ENCODE measurements at regions not wholly inside any gene's neighbourhood (a gene's known extent, or its start where the extent isn't known, plus 50 kb on each side); places are given as distances from the start of the nearest gene placed in this dataset.

DNA sequence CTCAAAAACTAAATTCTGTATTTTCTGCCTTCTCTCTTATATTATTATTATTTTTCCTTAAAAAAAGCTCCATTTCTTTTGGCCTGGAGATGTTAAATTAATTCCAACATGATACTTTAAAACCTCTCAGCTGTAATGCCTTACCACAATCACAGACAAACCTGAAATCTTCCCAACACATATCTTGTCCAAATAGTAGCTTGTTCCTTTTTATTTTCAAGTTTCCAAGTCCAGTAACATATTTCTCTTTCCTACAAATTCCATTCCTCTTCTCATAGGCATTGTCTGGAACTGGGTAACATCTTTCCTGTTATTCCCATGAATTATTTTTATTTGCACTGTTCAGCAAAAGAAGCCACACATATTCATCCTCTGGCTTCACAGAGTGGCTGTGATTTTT lies 137.0 kb downstream of the SLITRK6 start:
- DNase-seq = no peak

DNA sequence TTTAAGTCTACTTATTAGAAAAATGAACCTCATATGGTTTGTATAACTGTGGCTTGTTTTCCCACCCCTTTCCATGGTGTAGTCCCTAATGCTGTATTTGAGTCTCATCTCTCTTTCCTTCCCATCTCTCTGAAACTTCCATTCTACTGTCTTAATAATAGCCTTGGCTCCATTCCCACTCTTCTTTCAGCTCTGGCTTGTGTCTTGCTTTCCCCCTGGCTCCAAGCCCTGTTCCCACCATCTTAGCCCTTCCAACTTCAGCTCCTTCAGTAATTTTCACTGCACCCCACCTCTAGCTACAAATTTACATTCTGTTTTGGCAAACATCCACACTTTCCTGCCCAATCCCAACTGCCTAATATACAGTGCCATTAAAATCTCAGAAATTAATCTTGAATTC lies 137.5 kb downstream of the SLITRK6 start:
- DNase-seq = no peak

DNA sequence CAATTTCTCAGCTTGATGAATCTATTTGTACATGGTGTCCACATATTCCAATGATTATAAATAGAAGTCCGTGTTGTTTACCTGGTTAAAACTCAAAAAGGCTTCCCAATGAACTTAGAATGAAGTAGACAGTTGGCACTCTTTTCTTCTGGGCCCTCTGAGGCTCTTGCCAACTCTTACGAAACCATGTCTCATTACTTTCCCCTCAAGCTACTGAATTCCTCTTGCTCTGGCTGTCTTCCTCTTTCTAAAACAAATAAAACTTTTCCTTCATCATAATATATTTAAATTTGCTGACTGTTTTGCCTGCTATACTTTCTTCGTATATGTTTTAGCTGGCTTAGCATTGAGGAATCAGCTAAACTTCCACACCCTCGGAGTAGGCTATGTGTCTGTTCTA lies 139.7 kb downstream of the SLITRK6 start:
- DNase-seq = no peak

DNA sequence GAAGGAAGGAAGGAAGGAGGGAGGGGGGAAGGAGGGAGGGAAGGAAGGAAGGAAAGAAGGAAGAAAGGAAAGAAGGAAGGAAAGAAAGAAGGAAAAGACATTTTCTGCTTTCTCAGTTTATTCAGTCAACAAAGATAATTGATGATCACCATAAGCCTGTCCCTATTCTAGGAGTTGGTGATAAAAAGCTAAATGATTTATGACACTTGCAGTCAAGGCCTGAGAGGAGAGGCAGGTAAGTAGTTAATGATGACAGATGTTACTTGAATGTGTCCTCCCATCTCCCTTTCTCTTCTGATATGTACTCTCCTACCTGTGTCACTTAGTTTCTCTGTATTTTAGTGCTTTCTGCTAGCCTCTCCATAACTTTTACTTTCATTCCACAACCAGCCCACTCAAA lies 141.3 kb downstream of the SLITRK6 start:
- peak; percentile 30 to 35 for DNase-seq

DNA sequence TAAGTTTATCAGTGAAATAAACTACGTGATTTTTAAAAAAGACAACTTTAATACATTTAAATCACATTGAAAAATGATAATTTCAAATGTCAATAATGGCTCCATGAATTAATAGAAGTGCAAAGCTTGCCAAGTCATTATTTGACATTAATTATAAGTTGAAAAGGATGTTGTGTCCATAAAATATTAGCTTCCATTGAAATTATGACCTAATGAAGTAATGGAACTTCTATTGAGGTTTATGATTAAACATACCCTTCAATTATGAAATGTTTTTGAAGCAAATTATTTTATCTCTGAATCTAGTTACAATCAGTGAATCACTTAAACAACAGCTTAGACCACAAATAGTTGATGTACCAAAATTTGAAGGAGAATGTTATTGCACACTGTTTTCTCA lies 144.2 kb downstream of the SLITRK6 start:
- no peak for DNase-seq

DNA sequence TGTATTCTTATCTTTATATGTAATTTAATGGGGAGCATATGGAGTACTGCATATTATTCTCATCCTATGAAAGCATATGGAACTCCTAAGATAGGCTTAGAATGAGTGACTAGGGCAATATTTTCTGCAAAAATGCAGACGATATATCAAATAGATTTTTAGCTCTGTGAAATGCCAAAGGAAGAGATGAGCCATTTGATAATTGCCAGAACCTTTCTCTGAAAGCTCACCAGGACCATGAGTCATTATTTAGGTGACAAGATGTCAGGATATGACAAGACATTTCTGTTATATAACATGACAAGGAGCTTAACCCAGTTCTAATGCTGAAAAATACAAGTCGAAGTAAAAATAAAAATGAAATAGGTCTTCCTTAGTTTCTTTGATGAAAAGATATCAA lies 145.0 kb downstream of the SLITRK6 start:
- no peak for DNase-seq

DNA sequence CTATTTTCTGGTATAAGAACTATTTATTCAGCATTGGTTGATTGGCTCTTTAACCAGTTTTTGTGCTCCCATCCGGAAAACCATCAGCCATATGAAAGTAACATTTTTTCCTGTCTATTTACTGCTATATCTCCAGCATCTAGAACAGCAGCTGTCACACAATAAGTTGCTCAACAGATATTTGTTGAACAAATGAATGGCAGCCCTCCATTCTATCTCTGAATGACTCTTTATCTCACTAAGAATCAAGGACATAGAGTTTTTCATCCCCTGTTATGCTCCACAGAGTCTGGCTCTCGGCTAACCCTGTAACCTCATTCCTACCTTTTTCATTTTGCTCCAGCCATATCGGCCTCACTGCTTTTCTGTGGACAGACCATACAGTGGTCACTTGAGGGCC lies 145.5 kb downstream of the SLITRK6 start:
- DNase-seq = no peak

DNA sequence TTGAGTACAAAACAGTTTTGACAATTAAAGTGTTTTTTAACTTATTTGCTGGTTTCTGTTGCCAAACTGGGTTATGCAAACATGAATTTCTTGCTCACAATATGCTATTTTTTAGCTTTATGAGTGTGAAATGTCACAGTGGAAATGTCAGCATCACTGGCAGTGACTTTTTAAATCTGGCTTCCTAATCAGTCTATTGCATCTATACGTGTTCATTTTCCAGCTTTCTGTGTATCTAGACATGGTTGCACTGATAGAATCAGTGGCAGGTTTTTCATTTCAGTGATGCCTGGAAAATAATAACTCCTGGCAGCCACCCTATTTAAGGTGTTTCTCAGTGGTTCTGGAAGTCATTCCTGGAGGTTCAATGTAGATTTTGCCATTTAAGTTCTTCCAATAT lies 146.7 kb downstream of the SLITRK6 start:
- no peak for DNase-seq

DNA sequence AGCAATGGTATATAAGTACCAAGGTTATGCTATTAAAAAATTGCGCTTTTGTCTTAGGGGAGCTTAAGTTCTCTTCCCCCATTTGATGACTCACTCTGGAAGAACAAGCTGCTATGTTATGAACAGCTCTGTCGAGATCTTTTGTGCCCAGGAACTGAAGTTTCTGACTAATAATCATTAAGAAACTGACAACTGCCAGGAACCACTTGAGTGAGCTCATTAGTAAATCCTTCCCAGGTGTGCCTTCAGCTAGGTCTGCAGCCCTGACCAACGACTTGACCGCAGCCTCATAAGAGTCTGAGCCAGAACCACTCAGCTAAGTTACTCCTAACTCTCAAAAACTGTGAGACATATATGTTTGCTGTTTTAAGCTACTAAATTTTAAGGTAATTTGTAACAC lies 147.8 kb downstream of the SLITRK6 start:
- no peak for DNase-seq

DNA sequence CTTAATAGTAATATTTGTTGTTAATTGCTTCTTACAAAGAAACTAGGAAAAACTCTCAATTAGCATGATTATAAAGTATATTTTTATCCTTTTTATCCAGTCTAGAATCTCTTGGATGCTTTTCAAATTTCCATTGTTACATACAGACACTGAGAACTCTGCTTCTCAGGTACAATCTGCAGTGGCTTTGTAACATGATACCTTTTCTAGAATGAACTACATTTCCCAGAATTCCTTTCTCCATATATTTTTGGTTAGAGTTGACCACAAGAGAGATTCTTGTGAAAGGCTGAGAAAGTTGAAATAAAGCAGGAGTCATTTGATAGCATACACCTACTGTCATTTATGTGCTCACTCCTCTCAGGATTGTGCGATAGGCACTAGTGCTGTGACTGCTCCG lies 148.6 kb downstream of the SLITRK6 start:
- no peak for DNase-seq

DNA sequence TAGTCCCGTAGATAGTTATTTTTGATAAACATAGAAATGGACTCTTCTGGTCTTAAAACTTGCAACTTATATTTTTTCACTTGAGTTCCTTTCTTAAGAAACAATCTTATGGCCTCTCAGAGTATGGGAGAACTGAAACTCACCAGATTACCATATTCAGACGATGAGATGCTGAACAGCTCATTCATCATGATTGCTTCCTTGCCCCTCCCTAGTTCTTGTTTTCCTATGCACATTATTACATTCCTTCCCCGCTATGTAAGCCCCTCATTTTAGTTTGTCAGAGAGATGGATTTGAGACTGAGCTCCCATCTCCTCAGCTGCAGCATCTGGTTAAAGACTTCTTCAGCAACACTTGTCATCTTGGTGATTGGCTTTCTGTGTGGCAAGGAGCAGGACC lies 158.5 kb downstream of the SLITRK6 start:
- DNase-seq = no peak

DNA sequence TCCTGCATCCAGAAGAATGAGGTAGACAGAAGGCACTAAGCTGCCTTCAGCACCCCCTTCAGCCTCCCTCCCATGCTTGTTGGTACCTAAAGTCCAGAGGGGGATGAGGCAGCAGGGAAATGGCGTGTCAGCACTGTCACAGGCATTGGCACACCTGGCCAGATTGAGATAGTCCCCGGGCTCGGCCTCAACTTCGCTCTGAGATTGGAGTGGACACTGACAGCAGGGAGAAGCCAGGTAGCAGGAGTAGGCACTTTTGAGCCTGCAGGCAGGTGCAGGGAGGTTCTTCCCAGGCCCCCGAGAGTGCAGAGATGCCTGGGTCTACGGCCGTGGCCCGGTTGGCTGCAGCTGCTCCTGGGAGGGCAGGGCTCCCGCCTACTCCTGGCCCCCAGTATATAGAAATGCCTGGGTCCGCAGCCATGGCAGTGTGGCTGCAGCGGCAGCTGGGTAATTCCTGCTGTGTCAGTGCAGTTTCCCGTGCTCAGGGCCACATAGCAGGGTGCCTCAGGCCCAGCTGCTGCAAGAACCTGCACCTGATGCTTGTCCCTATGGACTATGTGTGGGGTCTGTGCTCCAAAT lies 160.3 kb downstream of the SLITRK6 start:
- DNase-seq = no peak

DNA sequence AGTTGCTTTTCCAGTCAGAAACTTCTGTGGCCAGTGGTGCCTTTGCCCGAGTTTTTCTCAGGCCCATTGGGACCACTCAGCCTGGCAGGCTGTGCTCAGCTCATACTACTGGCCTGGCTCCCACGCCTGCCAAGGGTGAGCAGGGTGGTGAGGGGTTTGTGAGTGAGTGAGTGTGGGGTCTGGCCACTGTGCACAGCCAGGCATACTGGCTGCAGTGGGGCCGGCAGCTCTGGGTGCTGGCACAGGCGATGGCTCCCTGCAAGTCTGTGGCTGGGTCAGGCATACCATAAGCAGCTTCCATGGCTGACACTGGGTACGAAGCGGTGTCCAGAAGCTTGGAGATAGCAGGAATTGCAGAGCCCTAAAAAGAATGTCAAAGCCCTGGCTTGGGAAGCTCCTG lies 161.0 kb downstream of the SLITRK6 start:
- no peak for DNase-seq

DNA sequence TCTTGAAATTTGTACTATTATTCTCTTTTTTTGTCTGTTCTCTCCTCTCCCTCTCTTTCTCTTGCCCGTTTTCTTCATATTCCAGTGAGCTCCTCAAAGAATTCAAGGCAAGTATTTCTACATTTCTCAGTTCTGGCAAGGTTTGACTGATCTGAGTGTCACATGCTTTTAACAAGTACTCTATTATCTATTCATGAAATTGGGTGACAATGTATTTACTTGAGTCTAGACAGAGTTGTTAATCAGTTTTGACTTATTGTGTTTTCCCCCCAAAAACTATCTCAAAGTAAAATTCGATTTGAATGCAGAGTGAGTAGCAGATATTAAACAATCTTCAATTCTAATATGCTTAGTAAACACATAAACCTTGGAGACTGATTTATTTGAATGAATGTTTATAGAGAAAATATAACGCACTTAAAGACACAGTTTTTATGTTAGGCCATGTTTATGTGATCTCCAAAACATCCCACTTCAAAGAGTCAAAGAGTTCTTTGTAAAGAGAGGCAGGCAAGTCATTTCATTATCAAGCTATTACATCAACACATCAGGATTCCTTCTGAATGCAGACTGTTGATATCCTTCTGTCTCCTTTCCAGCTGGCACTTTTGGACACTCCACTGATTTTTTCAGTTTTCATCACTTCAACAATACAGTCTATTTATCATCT lies 166.6 kb downstream of the SLITRK6 start:
- no peak for DNase-seq

DNA sequence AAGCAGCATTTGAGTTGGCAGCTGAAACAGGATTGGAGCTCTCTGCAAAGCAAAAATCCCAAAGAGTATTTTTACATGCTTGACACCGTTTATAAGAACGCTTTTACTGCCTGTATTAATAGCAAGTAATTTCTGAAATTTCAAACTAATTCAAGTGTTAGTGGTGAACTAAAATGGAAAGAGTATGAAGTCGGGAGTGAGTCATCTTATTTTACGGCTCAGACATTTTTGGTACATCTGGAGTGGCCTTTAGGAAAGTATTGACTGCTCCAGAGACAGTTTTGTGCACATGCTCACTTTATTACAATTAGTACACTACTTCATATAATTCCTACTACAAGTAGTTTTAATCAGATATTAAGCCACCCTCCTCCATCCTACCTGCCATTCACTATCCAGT lies 167.4 kb downstream of the SLITRK6 start:
- no peak for DNase-seq

DNA sequence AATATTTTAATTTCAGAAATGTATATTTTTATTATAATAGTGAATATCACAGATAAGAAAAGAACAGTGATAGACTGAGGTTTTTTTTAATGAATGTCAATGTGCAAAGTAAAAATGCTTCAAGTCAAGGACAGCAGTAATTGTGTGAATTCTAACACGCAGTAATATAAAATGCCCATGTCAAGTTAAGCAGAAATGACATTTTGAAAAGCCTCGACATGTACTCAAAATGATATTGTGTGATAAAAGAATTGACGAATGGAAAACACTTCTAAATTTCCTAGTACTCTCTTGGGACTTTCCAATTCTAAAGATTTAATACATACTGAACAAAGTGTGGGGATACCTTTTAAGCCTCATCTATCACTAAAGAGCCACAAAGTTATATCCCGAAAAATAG lies 172.6 kb downstream of the SLITRK6 start:
- no peak for DNase-seq

DNA sequence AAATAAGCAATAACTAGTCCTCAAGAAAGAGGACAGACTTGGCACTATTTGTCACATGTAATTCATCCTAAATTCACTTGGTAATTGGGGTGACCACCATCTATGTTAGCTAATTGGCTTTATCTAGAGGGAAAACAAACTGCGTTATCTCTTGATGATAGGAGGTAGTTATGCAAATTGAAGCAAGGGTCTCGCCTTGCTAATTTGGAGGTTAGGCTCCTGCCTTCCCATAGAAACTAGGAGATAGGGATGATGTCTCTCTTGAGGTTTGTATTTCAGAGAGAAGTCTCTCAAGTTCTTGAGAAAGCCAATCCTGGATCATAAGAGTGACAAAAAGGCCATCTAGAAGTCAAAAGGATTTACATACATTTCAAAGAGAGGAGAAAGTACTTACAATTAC lies 179.9 kb downstream of the SLITRK6 start:
- DNase-seq = no peak

DNA sequence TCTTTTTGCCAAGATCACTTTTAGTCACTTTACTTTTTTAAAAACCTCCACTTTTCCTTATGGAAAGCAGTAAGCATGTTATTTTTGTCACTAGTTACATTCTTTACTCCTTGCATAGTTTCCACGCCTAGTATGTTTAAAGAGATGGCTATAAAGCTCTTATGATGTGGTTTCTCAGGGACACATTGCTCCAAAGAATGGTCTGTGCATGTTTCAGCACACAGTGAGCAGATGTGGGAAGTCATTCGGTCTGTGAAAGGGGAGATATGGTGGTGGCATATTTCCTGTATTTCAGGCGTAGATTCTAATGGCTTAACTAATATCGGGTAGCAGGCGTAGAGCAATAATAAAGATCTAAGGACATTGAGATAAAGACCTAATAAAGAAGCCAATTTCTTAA lies 180.7 kb downstream of the SLITRK6 start:
- DNase-seq = no peak

DNA sequence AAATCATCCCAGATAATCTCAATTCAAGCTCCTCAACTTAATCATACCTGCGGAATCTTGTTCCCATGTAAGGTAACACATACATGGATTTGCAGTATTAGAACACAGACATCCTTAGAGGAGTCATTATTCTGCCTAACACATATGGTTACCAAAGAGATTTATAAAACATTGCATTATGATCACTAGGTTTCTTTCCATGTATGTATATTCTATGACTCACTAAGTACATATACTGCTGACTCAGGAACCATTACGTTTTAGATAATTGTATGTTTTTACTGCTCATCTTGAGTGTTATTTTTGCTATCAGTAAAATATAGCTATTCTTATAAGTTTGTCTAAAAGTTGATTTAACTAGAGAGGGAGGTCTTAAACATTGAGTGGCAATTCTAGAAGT lies 182.9 kb downstream of the SLITRK6 start:
- DNase-seq = no peak

DNA sequence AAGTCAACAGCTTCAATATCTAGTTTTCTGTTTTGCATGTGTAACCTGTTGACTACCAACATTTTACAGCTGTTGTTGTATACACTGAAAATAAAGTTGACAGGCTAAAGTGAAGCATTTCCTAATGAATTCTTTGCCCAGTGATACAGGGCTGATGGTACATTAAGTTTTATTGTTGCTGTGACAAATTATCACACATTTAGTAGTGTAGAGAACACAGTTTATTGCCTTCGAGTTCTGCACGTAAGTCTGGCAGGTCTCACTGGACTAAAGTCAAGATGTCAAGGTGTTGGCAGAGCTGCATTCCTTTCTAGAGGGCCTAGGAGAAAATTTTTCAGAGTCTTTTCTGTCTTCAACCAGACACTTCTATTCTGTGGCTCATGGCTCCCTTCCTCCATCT lies 184.2 kb downstream of the SLITRK6 start:
- no peak for DNase-seq

DNA sequence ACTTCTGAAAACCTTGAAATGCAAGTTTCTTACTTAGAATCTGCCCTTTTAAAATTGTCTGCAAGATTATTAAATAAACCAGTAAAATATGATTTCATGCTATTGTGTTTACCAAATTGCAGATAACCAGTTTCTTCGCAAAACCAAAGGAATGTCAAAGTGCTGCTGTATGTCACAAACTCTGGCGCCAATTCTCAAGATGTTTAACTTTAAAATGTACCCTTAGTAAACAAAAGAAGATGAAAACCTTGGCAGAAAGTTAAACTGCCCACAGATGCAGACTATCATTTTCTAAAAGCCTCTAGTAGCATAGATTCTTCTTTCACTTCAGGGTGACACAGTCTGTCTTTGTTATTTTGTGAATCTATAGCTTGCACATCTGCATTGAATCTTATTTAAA lies 189.2 kb downstream of the SLITRK6 start:
- DNase-seq = no peak

DNA sequence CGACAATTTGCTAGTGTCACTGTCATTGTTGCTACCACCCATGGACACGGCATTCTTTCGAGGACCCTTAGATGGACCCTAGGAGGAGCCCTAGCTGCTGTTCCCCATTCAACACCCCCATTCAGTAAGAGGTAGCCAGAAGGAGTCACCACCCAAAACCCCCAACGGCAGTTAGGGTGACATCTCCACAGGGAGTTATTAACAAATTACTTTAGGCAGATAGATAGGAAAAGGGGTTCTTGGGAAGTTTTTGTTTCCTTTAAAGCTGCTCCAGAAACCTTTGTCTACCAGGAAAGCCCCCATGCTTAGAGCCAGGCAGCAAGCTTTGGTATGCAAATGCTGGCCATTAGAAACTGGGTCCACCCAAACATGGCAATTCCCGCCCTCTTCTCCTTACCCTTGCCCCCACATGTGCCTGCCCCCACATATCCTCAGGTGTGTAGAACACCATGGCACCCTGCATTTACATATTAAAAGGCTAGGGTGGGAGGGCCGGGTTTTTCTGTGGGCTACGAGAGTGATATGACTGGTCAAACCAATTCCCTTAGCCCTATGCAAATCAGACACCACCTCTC lies 190.9 kb downstream of the SLITRK6 start:
- DNase-seq = no peak

DNA sequence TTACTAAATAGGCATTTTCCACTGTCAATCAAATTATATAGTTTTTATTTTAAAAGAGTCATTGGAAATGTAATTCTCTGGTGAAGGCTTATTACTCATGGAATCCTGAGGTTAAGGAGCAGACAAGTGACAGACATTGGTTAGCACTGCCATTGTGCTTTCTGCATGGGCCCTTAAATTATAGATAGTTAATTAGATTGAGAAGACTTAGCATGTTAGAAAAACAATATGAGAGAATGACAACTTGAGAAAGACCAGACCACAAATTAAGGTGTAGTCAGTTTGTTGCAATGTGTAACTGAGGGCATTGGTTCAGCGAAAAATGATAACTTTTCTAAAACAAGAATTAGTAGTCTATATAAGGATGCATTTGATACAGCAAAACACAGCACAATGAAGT lies 195.5 kb downstream of the SLITRK6 start:
- DNase-seq = no peak

DNA sequence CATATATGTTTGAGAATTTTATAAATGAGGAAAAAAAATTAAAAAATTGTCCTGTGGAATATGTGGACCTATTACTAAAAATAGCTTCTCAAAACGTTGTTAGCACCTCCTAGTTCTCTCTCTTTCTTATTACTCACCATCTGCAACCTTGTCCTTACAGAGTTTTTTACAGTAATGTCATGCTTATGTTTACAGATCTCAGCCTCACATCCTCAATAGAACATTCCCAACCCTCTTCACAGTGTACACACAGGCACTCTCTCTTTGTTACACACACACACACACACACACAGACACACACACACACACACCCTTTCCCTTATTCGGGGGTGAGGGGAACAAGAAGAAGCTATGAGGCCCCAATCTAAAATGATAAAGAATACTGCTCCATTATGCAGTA lies 197.7 kb downstream of the SLITRK6 start:
- no peak for DNase-seq

All from SHP77 (cell line).